Effector memory CD4-positive, alpha-beta T cell (primary cell): ENCODE measurements at regions not wholly inside any gene's neighbourhood (a gene's known extent, or its start where the extent isn't known, plus 50 kb on each side); places are given as distances from the start of the nearest gene placed in this dataset.
"Not testable (repeated sequence)": the region's sequence is repeated elsewhere in the genome, so short reads cannot be mapped to it uniquely, and the experiment has no call there.

ENCODE experiments used
- DNase-seq, 3 donors: peaks; one replicate each; pipeline ENCODE4 v3.0.0-alpha.2; 2020
- H3K27ac ChIP-seq: 2 replicates; pipeline ENCODE4 v1.7.0; 2013; ENCODE audit warnings: mild to moderate bottlenecking, low read length, moderate library complexity; ENCODE audit not compliant: insufficient read depth, poor library complexity, severe bottlenecking
- H3K27me3 ChIP-seq: replicated peaks from 2 replicates; pipeline ENCODE4 v1.7.0; 2013; ENCODE audit warnings: mild to moderate bottlenecking, low read length; ENCODE audit not compliant: insufficient read depth, control insufficient read depth, poor library complexity, severe bottlenecking
- H3K36me3 ChIP-seq: 2 replicates; pipeline ENCODE4 v1.7.0; 2013; ENCODE audit warnings: mild to moderate bottlenecking, low read length, moderate library complexity; ENCODE audit not compliant: control insufficient read depth, insufficient read depth
- H3K4me1 ChIP-seq: 2 replicates; pipeline ENCODE4 v1.7.0; 2013; ENCODE audit warnings: low read length, mild to moderate bottlenecking; ENCODE audit not compliant: control insufficient read depth, insufficient read depth, poor library complexity, severe bottlenecking
- H3K4me3 ChIP-seq: 2 replicates; pipeline ENCODE4 v1.7.0; 2013; ENCODE audit warnings: low read length, low read depth, mild to moderate bottlenecking; ENCODE audit not compliant: insufficient read depth, poor library complexity, severe bottlenecking
- H3K9me3 ChIP-seq: 2 replicates; pipeline ENCODE4 v1.7.0; 2013; ENCODE audit warnings: mild to moderate bottlenecking, low read length, moderate library complexity; ENCODE audit not compliant: control insufficient read depth

GRCh38 chr2:207434899-207435465 lies 94.8 kb upstream of the CREB1 start:
- Histone ChIP-seq H3K4me3 (no peak overlapping the region), H3K27me3 (no peaks in the 10 kb centered on the region), H3K4me1 (no peaks in the 10 kb centered on the region), H3K36me3 (no peaks in the 10 kb centered on the region), H3K27ac (no peak overlapping the region), H3K9me3 (no peaks in the 10 kb centered on the region)
- DNase-seq: no peak

- H3K27me3 ChIP-seq: no peaks in the 10 kb centered on the region
- DNase-seq: no peak
- H3K9me3 ChIP-seq: no peaks in the 10 kb centered on the region
- no peaks in the 10 kb centered on the region for H3K4me1 ChIP-seq
- no peaks in the 10 kb centered on the region for H3K36me3 ChIP-seq
- no peak overlapping the region for H3K4me3 ChIP-seq
- H3K27ac ChIP-seq: no peak overlapping the region
Observed at GRCh38 chr2:207437136-207437523, 92.6 kb upstream of the CREB1 start.

- H3K36me3 ChIP-seq: no peaks in the 10 kb centered on the region
- H3K4me1 ChIP-seq: no peaks in the 10 kb centered on the region
- no peak overlapping the region for H3K4me3 ChIP-seq
- H3K27me3 ChIP-seq: no peaks in the 10 kb centered on the region
- DNase-seq: no peak
- no peaks in the 10 kb centered on the region for H3K9me3 ChIP-seq
- no peak overlapping the region for H3K27ac ChIP-seq
Observed at GRCh38 chr2:207437524-207438143, 92.1 kb upstream of the CREB1 start.

- DNase-seq: no peak
- no peaks in the 10 kb centered on the region for H3K4me1 ChIP-seq
- no peaks in the 10 kb centered on the region for H3K27me3 ChIP-seq
- no peak overlapping the region for H3K27ac ChIP-seq
- H3K9me3 ChIP-seq: no peaks in the 10 kb centered on the region
- no peak overlapping the region for H3K4me3 ChIP-seq
- H3K36me3 ChIP-seq: no peaks in the 10 kb centered on the region
Observed at GRCh38 chr2:207438414-207439126, 91.2 kb upstream of the CREB1 start.

- H3K36me3 ChIP-seq, H3K27ac ChIP-seq, H3K9me3 ChIP-seq: not testable (repeated sequence)
Observed at GRCh38 chr2:207439881-207440280, 89.9 kb upstream of the CREB1 start.

GRCh38 chr2:207444756-207445155 lies 85.0 kb upstream of the CREB1 start:
- Histone ChIP-seq H3K27me3 (no peaks in the 10 kb centered on the region), H3K9me3 (no peaks in the 10 kb centered on the region), H3K4me3 (no peak overlapping the region), H3K4me1 (no peaks in the 10 kb centered on the region), H3K36me3 (no peaks in the 10 kb centered on the region), H3K27ac (no peak overlapping the region)
- DNase-seq: no peak

More at GRCh38 chr2:207439881-207440280, 89.9 kb upstream of the CREB1 start:
- H3K4me1 ChIP-seq, H3K27me3 ChIP-seq, DNase-seq, H3K4me3 ChIP-seq: not testable (repeated sequence)

- DNase-seq: no peak
- Histone ChIP-seq H3K4me3 (no peak overlapping the region), H3K36me3 (no peaks in the 10 kb centered on the region), H3K9me3 (no peaks in the 10 kb centered on the region), H3K27me3 (no peaks in the 10 kb centered on the region), H3K4me1 (no peaks in the 10 kb centered on the region), H3K27ac (no peak overlapping the region)
Observed at GRCh38 chr2:207446653-207447052, 83.1 kb upstream of the CREB1 start.

- Histone ChIP-seq H3K36me3 (no peaks in the 10 kb centered on the region), H3K27ac (no peak overlapping the region), H3K4me1 (no peaks in the 10 kb centered on the region), H3K27me3 (no peaks in the 10 kb centered on the region), H3K4me3 (no peak overlapping the region), H3K9me3 (no peaks in the 10 kb centered on the region)
- no peak for DNase-seq
Observed at GRCh38 chr2:207448006-207448405, 81.8 kb upstream of the CREB1 start.

- no peaks in the 10 kb centered on the region for H3K9me3 ChIP-seq
- no peaks in the 10 kb centered on the region for H3K36me3 ChIP-seq
- DNase-seq: no peak
- H3K4me1 ChIP-seq: no peaks in the 10 kb centered on the region
- H3K4me3 ChIP-seq: no peak overlapping the region
- no peak overlapping the region for H3K27ac ChIP-seq
- H3K27me3 ChIP-seq: no peaks in the 10 kb centered on the region
Observed at GRCh38 chr2:207449642-207450165, 80.1 kb upstream of the CREB1 start.

GRCh38 chr2:207450186-207450585 lies 79.6 kb upstream of the CREB1 start:
- Histone ChIP-seq H3K9me3 (no peaks in the 10 kb centered on the region), H3K4me1 (no peaks in the 10 kb centered on the region), H3K27ac (no peak overlapping the region), H3K4me3 (no peak overlapping the region), H3K36me3 (no peaks in the 10 kb centered on the region), H3K27me3 (no peaks in the 10 kb centered on the region)
- no peak for DNase-seq
